HG03460 (cell line): ENCODE measurements at regions not wholly inside any gene's neighbourhood (a gene's known extent, or its start where the extent isn't known, plus 50 kb on each side); places are given as distances from the start of the nearest gene placed in this dataset.
A peak's percentile ranks its signal among the peaks of the same experiment; 100 is the strongest.
"Not testable (repeated sequence)": the region's sequence is repeated elsewhere in the genome, so short reads cannot be mapped to it uniquely, and the experiment has no call there.

Experiments
- ATAC-seq: cut with Tn5 transposase; IDR thresholded peaks from one replicate; pipeline ENCODE4 v1.9.1; 2021; ENCODE audit not compliant: unreplicated experiment

GRCh38 chr9:119677811-119678505 lies 308.7 kb upstream of the BRINP1 start:
- no peak for ATAC-seq

DNA sequence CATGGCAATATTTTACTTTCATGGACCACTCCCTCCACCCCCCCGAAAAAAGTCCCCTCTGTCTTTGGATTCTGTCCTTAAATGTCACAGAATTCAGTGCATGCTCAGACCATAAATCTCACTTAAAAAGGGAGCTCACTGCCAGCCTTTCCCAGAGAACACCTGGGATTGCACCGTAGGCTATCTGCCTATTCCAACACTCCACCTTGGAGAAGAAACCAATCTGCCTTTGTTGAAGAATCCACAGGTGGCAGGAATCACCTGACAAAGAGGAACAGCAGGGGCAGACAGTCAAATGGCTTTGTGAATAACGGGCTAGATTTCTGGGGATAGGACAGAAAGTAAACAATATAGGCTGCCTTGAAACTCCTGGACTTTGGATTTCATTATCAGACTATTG lies 306.7 kb upstream of the BRINP1 start:
- ATAC-seq = no peak

DNA sequence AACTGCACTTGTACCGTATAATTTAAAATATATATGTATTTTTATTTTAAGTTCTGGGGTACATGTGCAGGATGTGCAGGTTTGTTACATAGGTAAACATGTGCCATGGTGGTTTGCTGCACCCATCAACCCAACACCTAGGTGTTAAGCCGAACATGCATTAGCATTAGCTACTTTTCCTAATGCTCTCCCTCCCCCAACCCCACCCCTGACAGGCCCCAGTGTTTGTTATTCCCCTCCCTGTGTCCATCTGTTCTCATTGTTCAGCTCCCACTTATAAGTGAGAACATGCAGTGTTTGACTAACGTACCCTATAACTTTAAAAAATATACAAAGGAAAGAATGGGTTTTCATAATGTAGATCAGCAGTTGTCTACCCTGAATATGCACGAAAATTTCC lies 303.5 kb upstream of the BRINP1 start:
- not testable (repeated sequence) for ATAC-seq

GRCh38 chr9:119667916-119668315 lies 298.7 kb upstream of the BRINP1 start:
- ATAC-seq = no peak

GRCh38 chr9:119667163-119667562 lies 297.9 kb upstream of the BRINP1 start:
- ATAC-seq = no peak

- no peak for ATAC-seq
These were observed 293.1 kb upstream of the BRINP1 start for GRCh38 chr9:119662329-119662728.

GRCh38 chr9:119652931-119653330 lies 283.7 kb upstream of the BRINP1 start:
- no peak for ATAC-seq

GRCh38 chr9:119649205-119649604 lies 280.0 kb upstream of the BRINP1 start:
- no peak for ATAC-seq

DNA sequence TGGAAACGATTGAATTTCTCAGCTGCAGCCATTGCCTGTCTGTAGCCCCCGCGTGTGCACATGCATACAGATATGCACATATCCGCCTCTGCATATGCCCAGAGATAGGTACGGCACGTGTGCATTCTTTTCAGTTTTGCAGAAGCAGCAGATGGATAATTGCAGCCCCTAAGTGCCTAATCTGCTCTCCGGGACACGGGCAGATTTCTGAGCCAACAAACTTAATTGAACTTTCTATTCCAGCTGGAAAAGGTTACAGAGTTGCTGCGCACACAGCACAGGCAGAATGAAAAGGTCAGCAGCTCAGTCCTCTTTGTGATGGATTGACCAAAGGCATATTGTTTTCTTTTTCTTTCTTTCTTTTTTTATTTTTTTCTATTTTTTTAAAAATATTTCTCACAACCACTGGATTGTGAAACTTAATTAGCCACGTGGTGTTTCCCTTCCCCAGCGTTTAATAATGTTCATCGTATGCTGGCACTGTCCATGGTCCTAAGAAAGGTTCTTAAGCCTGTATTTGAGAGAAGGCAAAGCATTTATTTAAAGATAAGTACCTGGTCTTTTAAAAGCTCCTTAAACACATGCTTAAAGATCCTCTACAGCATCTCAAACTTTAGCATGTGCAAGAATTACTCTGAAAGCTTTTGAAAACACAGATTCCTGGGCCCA lies 270.2 kb upstream of the BRINP1 start:
- no peak for ATAC-seq

GRCh38 chr9:119634006-119634405 lies 264.8 kb upstream of the BRINP1 start:
- ATAC-seq = no peak

GRCh38 chr9:119611565-119611964 lies 242.3 kb upstream of the BRINP1 start:
- no peak for ATAC-seq

DNA sequence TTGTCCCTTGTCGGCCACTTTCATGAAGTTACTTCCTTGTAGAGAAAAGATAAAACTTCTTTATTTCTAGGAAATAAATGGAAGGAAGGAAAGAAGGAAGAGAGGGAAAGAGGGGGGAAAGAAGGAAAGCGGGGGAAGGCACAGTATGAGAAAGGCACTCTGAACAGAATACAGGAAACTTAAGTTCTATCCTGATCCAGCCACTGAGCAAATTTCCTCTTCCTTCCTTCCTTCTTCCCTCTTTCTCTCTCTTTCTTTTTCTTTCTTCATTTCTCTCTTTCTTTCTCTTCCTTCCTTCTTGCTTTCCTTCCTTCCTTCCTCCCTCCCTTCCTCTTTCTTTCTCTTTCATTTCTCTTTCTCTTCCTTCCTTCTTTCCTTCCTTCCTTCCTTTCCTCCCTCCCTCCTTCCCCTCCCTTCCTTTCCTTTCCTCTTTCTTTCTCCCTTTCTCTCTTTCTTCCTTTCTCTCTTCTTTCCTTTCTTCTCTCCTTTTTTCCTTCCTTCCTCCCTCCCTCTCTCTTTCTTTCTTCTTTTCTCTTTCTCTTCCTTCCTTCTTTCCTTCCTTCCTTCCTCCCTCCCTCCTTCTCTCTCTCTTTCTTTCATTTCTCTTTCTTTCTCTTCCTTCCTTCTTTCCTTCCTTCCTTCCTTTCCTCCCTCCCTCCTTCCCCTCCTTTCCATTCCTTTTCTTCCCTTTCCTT lies 240.2 kb upstream of the BRINP1 start:
- no peak for ATAC-seq

DNA sequence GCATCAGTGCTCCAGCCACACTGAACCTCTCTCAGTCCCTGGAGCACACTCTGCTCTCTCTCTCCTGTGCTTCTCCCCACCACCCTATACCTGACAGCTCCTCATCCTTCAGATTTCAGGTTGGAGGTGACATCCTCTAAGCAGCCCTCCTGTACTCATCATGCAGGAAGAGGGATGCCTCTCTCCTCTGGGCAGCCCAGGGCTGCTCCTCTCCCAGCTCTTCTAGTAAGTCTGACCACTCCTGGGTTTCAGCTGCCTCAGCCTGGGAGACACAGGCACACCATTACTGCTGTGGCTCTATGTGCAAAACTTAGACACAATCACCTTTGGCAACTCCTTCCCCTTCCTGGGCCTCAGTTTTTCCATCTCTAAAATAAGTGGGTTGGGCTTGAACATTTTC lies 232.4 kb upstream of the BRINP1 start:
- no peak for ATAC-seq

DNA sequence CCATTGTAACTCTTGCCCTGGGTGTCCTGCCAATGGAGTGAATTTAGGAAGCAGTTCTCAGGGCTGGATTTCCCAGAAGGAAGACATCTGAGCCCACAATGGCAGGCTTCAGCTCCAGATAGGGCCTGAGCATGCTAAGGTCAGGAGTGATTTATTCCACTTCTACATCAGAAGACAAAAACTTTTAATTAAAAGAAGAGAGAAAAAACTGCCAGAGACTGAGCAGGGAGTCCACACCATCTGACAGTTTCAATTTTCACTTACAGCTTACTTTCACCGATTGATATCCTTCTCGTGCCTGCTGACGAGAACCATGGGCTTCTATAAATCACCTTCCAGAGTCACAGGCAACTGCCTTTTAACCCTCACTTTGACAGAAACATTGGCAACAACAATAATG lies 228.3 kb upstream of the BRINP1 start:
- no peak for ATAC-seq

- ATAC-seq = no peak
These were observed 227.5 kb upstream of the BRINP1 start for GRCh38 chr9:119596703-119597102.

DNA sequence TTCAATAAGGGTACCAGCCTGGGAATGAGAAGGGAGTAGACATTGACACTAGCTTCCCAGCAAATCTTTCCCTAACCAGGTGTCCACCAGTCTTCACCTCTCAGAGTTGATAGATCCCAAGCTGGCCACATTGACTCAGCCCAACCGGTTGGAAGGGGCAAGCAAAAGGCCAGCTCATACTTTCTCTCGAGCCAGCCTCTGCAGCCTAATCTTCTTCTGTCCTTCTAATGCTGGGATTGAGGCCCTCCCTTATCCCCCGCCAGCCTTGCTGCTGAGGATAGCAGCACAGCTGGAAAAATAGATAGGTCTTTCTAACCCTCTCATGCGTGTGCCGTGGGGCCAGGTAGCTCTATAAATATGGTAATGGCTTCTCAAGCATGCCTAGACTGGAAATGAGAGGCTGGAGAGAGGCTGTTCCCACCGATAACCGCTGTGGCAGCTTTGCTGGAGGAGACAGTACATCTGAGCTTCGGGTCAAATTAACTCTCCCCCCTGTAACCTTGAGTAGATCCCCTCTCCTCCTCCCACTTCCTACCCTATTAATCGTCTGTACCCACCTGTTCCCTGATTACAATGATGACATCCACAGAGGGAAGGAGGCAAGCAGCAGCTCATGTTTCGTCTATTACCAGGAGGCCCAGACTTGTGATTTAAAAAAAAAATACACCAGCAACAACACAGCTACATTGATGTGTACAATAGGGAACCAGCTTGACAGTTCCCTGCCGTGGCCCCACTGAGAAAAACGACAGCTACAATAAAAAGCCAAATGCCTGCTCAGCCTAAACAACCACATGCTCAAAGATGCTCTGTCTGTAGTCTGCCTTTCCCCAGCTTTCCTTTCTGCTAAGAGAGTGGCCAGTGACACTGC lies 219.9 kb upstream of the BRINP1 start:
- ATAC-seq = no peak

GRCh38 chr9:119577881-119578280 lies 208.6 kb upstream of the BRINP1 start:
- ATAC-seq = no peak

GRCh38 chr9:119559986-119560385 lies 190.8 kb upstream of the BRINP1 start:
- ATAC-seq = no peak

DNA sequence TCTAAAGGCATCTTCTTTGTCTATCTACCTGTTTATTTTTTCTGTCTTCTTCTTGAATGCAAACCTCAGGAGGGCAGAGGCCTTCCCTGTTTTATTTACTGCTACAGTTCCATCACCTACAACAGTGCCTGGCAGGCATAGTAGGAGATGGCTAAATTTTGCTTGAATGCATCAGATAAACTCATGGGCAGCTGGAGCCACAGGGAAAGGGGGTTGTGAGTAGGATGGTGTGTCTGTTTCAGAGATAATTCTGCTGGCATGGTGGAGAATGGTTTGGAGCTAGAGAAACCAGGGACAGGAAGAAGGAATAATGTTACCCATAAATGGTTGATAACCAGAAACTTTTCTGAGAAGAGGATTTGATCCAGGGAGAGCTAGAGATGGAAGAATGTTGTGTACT lies 189.8 kb upstream of the BRINP1 start:
- no peak for ATAC-seq

GRCh38 chr9:119556129-119556875 lies 187.1 kb upstream of the BRINP1 start:
- peak; percentile 100 for ATAC-seq

DNA sequence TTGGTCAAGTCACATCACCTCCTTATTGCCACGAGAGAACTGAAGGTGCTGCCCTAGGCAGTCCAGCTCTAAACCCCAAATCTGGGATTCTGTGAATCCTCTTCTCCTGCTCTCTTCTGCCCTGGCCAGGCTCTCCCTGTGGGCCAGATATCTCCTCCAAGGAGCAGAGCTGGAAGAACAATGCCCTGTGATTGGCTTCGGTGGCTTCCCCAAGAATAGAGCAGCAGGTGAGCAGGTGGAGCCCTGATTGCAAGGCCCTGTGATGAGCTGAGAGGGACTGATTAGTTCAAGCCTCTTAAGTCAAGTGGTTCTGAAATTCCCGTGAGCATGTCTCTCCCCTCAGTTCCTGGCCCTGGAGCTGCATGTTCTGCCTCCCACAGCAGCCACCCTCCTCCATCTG lies 175.3 kb upstream of the BRINP1 start:
- no peak for ATAC-seq
